H9 (cell line): ENCODE measurements at regions not wholly inside any gene's neighbourhood (a gene's known extent, or its start where the extent isn't known, plus 50 kb on each side); places are given as distances from the start of the nearest gene placed in this dataset.

ENCODE experiments used
- DNase-seq: peaks from one replicate; pipeline ENCODE4 v3.0.0-alpha.2; 2017
- H2AFZ ChIP-seq: one replicate; pipeline ENCODE4 v1.6.1; 2013; ENCODE audit warnings: mild to moderate bottlenecking, low read length, control low read depth, moderate library complexity
- H2AK5ac ChIP-seq: 2 replicates; pipeline ENCODE4 v1.6.1; 2013; ENCODE audit warnings: low read length, control low read depth, mixed read lengths; ENCODE audit not compliant: insufficient read length
- H2BK120ac ChIP-seq: one replicate; pipeline ENCODE4 v1.6.1; 2013; ENCODE audit warnings: low read depth, mild to moderate bottlenecking, low read length, control low read depth, inconsistent platforms; ENCODE audit not compliant: poor library complexity, severe bottlenecking
- H2BK12ac ChIP-seq: 2 replicates; pipeline ENCODE4 v1.6.1; 2013; ENCODE audit warnings: low read length, control low read depth, mixed read lengths, low read depth; ENCODE audit not compliant: insufficient read length
- H2BK15ac ChIP-seq: 2 replicates; pipeline ENCODE4 v1.6.1; 2013; ENCODE audit warnings: low read depth, low read length, control low read depth
- H2BK20ac ChIP-seq: one replicate; pipeline ENCODE4 v1.6.1; 2013; ENCODE audit warnings: low read depth, mild to moderate bottlenecking, low read length, control low read depth, inconsistent platforms; ENCODE audit not compliant: poor library complexity, severe bottlenecking
- H2BK5ac ChIP-seq: 2 replicates; pipeline ENCODE4 v1.6.1; 2013; ENCODE audit warnings: low read length, control low read depth, mixed read lengths; ENCODE audit not compliant: insufficient read length
- H3K14ac ChIP-seq: 2 replicates; pipeline ENCODE4 v1.6.1; 2013; ENCODE audit warnings: low read length, control low read depth; ENCODE audit not compliant: insufficient read depth
- H3K18ac ChIP-seq: 2 replicates; pipeline ENCODE4 v1.6.1; 2013; ENCODE audit warnings: low read depth, mild to moderate bottlenecking, mixed read lengths, low read length, control low read depth; ENCODE audit not compliant: insufficient read length
- H3K23ac ChIP-seq: 2 replicates; pipeline ENCODE4 v1.6.1; 2013; ENCODE audit warnings: low read length, control low read depth, mixed read lengths, low read depth; ENCODE audit not compliant: insufficient read length
- H3K23me2 ChIP-seq: 2 replicates; pipeline ENCODE4 v1.6.1; 2013; ENCODE audit warnings: low read depth, mild to moderate bottlenecking, mixed read lengths, low read length, control low read depth; ENCODE audit not compliant: insufficient read length, poor library complexity, severe bottlenecking
- H3K27ac ChIP-seq: 2 replicates; pipeline ENCODE4 v1.5.1; 2013; ENCODE audit warnings: low read length, control low read depth, mixed read lengths, low read depth; ENCODE audit not compliant: insufficient read length
- H3K27me3 ChIP-seq: 2 replicates; pipeline ENCODE4 v1.6.1; 2013; ENCODE audit warnings: low read length, control low read depth, inconsistent platforms; ENCODE audit not compliant: insufficient read depth
- H3K4ac ChIP-seq: 2 replicates; pipeline ENCODE4 v1.6.1; 2013; ENCODE audit warnings: low read depth, mild to moderate bottlenecking, control low read depth, inconsistent platforms, low read length, moderate library complexity
- H3K4me1 ChIP-seq: 2 replicates; pipeline ENCODE4 v1.6.1; 2013; ENCODE audit warnings: low read length, control low read depth, inconsistent platforms; ENCODE audit not compliant: insufficient read depth
- H3K4me2 ChIP-seq: 2 replicates; pipeline ENCODE4 v1.6.1; 2013; ENCODE audit warnings: low read length, control low read depth, mixed read lengths; ENCODE audit not compliant: insufficient read length, insufficient read depth
- H3K56ac ChIP-seq: 2 replicates; pipeline ENCODE4 v1.6.1; 2013; ENCODE audit warnings: low read depth, mild to moderate bottlenecking, mixed read lengths, low read length, control low read depth; ENCODE audit not compliant: insufficient read length
- H3K79me1 ChIP-seq: 2 replicates; pipeline ENCODE4 v1.6.1; 2013; ENCODE audit warnings: low read depth, mild to moderate bottlenecking, moderate library complexity, low read length, control low read depth, inconsistent platforms; ENCODE audit not compliant: insufficient read depth, poor library complexity, severe bottlenecking
- H3K79me2 ChIP-seq: 2 replicates; pipeline ENCODE4 v1.6.1; 2013; ENCODE audit warnings: low read length, control low read depth, inconsistent platforms; ENCODE audit not compliant: insufficient read depth
- H3K9ac ChIP-seq: 2 replicates; pipeline ENCODE4 v1.6.1; 2013; ENCODE audit warnings: low read length, control low read depth, mixed read lengths; ENCODE audit not compliant: insufficient read length; ENCODE audit errors: extremely low read depth
- H3K9me3 ChIP-seq: one replicate; pipeline ENCODE4 v1.6.1; 2013; ENCODE audit warnings: low read depth, low read length, inconsistent platforms; ENCODE audit not compliant: control insufficient read depth
- H3T11ph ChIP-seq: one replicate; pipeline ENCODE4 v1.6.1; 2013; ENCODE audit warnings: mild to moderate bottlenecking, low read length, control low read depth, inconsistent platforms
- H4K20me1 ChIP-seq: one replicate; pipeline ENCODE4 v1.6.1; 2013; ENCODE audit not compliant: control insufficient read depth, insufficient read length, insufficient read depth
- H4K5ac ChIP-seq: 2 replicates; pipeline ENCODE4 v1.6.1; 2013; ENCODE audit warnings: low read depth, mild to moderate bottlenecking, mixed read lengths, low read length, control low read depth; ENCODE audit not compliant: insufficient read length
- H4K8ac ChIP-seq: replicated peaks from 2 replicates; pipeline ENCODE4 v1.6.1; 2013; ENCODE audit warnings: low read length, control low read depth, mixed read lengths, low read depth; ENCODE audit not compliant: insufficient read length
- H4K91ac ChIP-seq: 2 replicates; pipeline ENCODE4 v1.6.1; 2013; ENCODE audit warnings: low read depth, mild to moderate bottlenecking, moderate library complexity, mixed read lengths, low read length, control low read depth; ENCODE audit not compliant: insufficient read length
- H3K27ac Mint-ChIP-seq, 3 experiments: 2 replicates in 2 of 3; 3 replicates in 1 of 3; pipeline ENCODE4 v1.8.0; 2020 to 2021; ENCODE audit warnings: mixed read lengths in 3 of 3, mild to moderate bottlenecking in 1 of 3, moderate library complexity in 1 of 3
- H3K27me3 Mint-ChIP-seq: 2 replicates; pipeline ENCODE4 v1.8.0; 2021; ENCODE audit warnings: low read depth, mild to moderate bottlenecking, moderate library complexity, mixed read lengths
- H3K36me3 Mint-ChIP-seq, 3 experiments: 2 replicates in 2 of 3; 3 replicates in 1 of 3; pipeline ENCODE4 v1.8.0; 2020 to 2021; ENCODE audit warnings: low read depth in 3 of 3, mixed read lengths in 3 of 3; ENCODE audit not compliant: insufficient read depth in 1 of 3
- H3K4me1 Mint-ChIP-seq, 2 experiments: 2 replicates each; pipeline ENCODE4 v1.8.0; 2020; ENCODE audit warnings: mixed read lengths in 2 of 2
- H3K4me3 Mint-ChIP-seq, 2 experiments: 2 replicates in 1 of 2; 3 replicates in 1 of 2; pipeline ENCODE4 v1.8.0; 2020 to 2021; ENCODE audit warnings: mild to moderate bottlenecking in 2 of 2, mixed read lengths in 2 of 2, moderate library complexity in 1 of 2
- H3K9me3 Mint-ChIP-seq, 2 experiments: 2 replicates in 1 of 2; 3 replicates in 1 of 2; pipeline ENCODE4 v1.8.0; 2020; ENCODE audit warnings: mild to moderate bottlenecking in 2 of 2, mixed read lengths in 2 of 2, moderate library complexity in 1 of 2
- WGBS: extraction: QIAGEN DNeasy Blood & Tissue Kit; methylation state at CpG from one replicate; pipeline ENCODE4 v1.1.7; 2013; ENCODE audit warnings: missing lambda C conversion rate, low lambda C conversion rate, mixed read lengths; ENCODE audit not compliant: insufficient read length; ENCODE audit errors: extremely low coverage; 5-methylcytosine and 5-hydroxymethylcytosine counted together
- TF ChIP-seq, protein P1 (sequence below): fragments of 200-600 bp; sonication (generic); conservative IDR thresholded peaks from 3 replicates; pipeline ENCODE4 v1.8.0; 2021; ENCODE audit warnings: antibody characterized with exemption, mild to moderate bottlenecking

DNA sequence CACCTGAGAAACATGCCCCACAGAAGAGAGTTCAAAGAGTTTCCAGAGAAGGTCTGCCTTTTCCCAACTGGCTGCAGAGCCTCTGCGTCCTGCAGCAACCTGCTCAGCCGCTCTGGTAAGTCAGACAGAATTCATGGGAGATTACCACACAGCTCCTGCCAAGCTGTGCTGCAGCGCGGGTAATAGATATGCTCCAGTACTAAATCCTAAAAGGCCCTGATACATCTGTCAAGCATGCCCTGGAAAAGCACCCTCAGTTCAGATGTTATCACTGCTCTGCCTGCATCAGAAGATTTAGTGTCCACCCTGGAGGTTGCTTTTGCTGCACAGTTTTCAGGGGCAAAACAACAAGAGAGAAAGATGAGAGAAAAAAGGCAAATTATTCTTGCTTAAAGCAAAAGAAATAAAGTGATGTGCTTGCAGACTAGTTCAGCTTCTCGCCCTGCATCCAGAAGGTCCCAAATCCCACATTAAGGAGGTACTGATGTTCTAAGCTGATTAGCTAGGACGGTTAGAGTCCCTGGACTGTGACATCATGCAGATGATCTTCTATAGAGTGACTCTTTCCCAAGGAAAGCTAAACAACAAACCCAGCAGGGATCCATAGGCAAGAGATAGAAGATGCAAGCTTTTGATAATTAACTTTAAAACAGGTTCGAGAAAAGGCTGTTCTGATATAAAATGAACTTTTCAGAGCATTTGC lies 488.6 kb downstream of the BCL11A start:
- no peaks in the 10 kb centered on the region for H3K79me2 ChIP-seq
- no CpG with 5 or more reads among the region's 7 CpGs for WGBS
- H3K27ac ChIP-seq: no peak overlapping the region
- Mint-ChIP-seq H3K4me3 (no peak overlapping the region), H3K9me3 (no peaks in the 10 kb centered on the region), H3K36me3 (no peaks in the 10 kb centered on the region), H3K4me1 (peaks cover 11 to 18% of the 10 kb centered on the region in 2 experiments; a peak in 3 of 4 replicates), H3K27ac (no peak overlapping the region), H3K27me3 (no peaks in the 10 kb centered on the region; the same call in 1 of the 2 replicates)
- H4K8ac ChIP-seq: no peak overlapping the region
- no peak overlapping the region for H2AK5ac ChIP-seq
- H3T11ph ChIP-seq: no peak overlapping the region
- H3K4ac ChIP-seq: no peak overlapping the region
- H4K20me1 ChIP-seq: no peaks in the 10 kb centered on the region
- no peak overlapping the region for H2BK12ac ChIP-seq
- H3K79me1 ChIP-seq: no peaks in the 10 kb centered on the region
- H2BK5ac ChIP-seq: no peak overlapping the region
- H3K18ac ChIP-seq: no peak overlapping the region
- no peak overlapping the region for H3K9ac ChIP-seq
- no peak overlapping the region for H3K4me2 ChIP-seq
- no peak overlapping the region for H4K91ac ChIP-seq
- H3K14ac ChIP-seq: no peak overlapping the region
- H3K4me1 ChIP-seq: no peaks in the 10 kb centered on the region
- no peak overlapping the region for H3K23ac ChIP-seq
- H3K56ac ChIP-seq: no peak overlapping the region
- no peak overlapping the region for H2BK120ac ChIP-seq
- H2BK15ac ChIP-seq: no peak overlapping the region
- no peaks in the 10 kb centered on the region for H3K9me3 ChIP-seq
- H3K23me2 ChIP-seq: no peaks in the 10 kb centered on the region
- H4K5ac ChIP-seq: no peak overlapping the region
- no peak overlapping the region for H2AFZ ChIP-seq
- DNase-seq: no peak
- TF ChIP-seq, protein P1, sequence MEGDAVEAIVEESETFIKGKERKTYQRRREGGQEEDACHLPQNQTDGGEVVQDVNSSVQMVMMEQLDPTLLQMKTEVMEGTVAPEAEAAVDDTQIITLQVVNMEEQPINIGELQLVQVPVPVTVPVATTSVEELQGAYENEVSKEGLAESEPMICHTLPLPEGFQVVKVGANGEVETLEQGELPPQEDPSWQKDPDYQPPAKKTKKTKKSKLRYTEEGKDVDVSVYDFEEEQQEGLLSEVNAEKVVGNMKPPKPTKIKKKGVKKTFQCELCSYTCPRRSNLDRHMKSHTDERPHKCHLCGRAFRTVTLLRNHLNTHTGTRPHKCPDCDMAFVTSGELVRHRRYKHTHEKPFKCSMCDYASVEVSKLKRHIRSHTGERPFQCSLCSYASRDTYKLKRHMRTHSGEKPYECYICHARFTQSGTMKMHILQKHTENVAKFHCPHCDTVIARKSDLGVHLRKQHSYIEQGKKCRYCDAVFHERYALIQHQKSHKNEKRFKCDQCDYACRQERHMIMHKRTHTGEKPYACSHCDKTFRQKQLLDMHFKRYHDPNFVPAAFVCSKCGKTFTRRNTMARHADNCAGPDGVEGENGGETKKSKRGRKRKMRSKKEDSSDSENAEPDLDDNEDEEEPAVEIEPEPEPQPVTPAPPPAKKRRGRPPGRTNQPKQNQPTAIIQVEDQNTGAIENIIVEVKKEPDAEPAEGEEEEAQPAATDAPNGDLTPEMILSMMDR: no peak
- H3K27me3 ChIP-seq: no peaks in the 10 kb centered on the region
- H2BK20ac ChIP-seq: no peak overlapping the region
